ENCODE measurements at regions not wholly inside any gene's neighbourhood (a gene's known extent, or its start where the extent isn't known, plus 50 kb on each side); places are given as distances from the start of the nearest gene placed in this dataset.

DNA sequence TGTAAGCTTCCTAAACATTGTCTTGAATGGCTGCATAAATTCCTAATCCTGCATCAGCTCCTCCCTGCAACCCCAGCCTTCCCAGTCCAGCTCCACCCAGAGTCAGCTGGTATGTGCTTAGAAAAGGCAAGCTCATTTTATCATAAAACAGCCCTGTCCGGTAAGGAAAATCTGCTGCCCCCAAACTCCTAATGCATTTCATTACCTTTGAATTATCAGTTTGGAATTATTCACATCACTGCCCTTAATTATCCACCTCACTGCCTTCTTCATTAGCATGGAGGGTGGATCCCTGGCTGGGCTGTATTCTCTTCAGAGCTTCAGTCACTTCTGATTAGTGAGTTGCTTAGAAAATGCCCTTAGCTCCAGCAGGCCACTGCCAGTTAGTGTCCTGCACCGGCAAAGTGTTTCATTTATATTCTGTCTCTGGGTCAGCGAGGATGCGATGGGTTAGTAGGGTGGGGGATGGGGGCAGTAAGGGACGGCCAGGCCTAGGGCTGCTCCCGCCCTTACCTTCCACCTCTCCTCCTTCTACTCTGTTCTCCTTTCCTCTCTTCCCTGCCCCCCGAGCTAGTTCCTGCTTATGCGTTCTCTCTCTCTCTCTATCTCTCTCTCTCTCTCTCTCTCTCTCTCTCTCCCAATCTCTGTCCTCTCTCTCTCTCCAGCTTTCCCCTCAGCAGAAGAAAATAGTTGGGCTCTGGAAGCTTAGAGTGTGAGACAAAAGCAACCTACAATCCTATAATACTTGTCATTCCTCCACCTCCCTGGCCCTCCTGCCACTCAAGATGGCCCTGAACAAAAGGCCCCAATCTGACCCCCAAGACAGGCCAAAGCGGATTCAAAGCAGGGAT lies 174.8 kb upstream of the KLF3 start:
- TF ChIP-seq, protein P1, sequence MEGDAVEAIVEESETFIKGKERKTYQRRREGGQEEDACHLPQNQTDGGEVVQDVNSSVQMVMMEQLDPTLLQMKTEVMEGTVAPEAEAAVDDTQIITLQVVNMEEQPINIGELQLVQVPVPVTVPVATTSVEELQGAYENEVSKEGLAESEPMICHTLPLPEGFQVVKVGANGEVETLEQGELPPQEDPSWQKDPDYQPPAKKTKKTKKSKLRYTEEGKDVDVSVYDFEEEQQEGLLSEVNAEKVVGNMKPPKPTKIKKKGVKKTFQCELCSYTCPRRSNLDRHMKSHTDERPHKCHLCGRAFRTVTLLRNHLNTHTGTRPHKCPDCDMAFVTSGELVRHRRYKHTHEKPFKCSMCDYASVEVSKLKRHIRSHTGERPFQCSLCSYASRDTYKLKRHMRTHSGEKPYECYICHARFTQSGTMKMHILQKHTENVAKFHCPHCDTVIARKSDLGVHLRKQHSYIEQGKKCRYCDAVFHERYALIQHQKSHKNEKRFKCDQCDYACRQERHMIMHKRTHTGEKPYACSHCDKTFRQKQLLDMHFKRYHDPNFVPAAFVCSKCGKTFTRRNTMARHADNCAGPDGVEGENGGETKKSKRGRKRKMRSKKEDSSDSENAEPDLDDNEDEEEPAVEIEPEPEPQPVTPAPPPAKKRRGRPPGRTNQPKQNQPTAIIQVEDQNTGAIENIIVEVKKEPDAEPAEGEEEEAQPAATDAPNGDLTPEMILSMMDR (conservative IDR thresholded peaks at IDR 0.05; ENCODE audit: low read depth, low read length): no peak
- TF ChIP-seq EZH2 (IDR thresholded peaks at IDR 0.05; ENCODE audit: borderline replicate concordance, low read depth, low read length, poor library complexity, severe bottlenecking): no peak

Data from A673 (cell line).